Peyer's patch (tissue), 4 donors: ENCODE measurements at regions not wholly inside any gene's neighbourhood (a gene's known extent, or its start where the extent isn't known, plus 50 kb on each side); places are given as distances from the start of the nearest gene placed in this dataset.

Experiments
- CTCF ChIP-seq, 6 experiments: fragments of 450-650 bp in 4 of 6; fragments of 200-600 bp in 2 of 6; sonication (generic) in 1 of 6; IDR thresholded peaks; one replicate each; pipeline ENCODE4 v1.5.1; 2017 to 2019; ENCODE audit warnings: antibody characterized with exemption in 6 of 6, mild to moderate bottlenecking in 3 of 6, moderate library complexity in 1 of 6
- POLR2A ChIP-seq, 2 donors: fragments of 450-650 bp; IDR thresholded peaks; one replicate each; pipeline ENCODE4 v1.5.1; 2017; ENCODE audit warnings: antibody characterized with exemption in 2 of 2, mild to moderate bottlenecking in 2 of 2, moderate library complexity in 2 of 2

GRCh38 chr3:29090912-29091597 lies 189.8 kb upstream of the RBMS3 start:
- no peak for TF ChIP-seq CTCF (IDR thresholded peaks at IDR 0.05)
- no peak for TF ChIP-seq POLR2A (IDR thresholded peaks at IDR 0.05)
